ENCODE measurements at regions not wholly inside any gene's neighbourhood (a gene's known extent, or its start where the extent isn't known, plus 50 kb on each side); places are given as distances from the start of the nearest gene placed in this dataset.

GRCh38 chr12:126349383-126349782 lies 1284.1 kb downstream of the AACS start:
- TF ChIP-seq POLR2AphosphoS5 (IDR thresholded peaks at IDR 0.05; ENCODE audit: low read depth) (no peak), CTCF (conservative IDR thresholded peaks at IDR 0.05; ENCODE audit: low read depth in 2 of 2) (no peak), EZH2 (IDR thresholded peaks at IDR 0.05; ENCODE audit: low read depth, unreplicated experiment) (no peak), NANOG (IDR thresholded peaks at IDR 0.05; ENCODE audit: borderline replicate concordance) (no peak), REST (IDR thresholded peaks at IDR 0.05; ENCODE audit: unreplicated experiment) (no peak)
